Middle frontal gyrus (tissue), 1 donor: ENCODE measurements at regions not wholly inside any gene's neighbourhood (a gene's known extent, or its start where the extent isn't known, plus 50 kb on each side); places are given as distances from the start of the nearest gene placed in this dataset.

Experiments
- DNase-seq: peaks from one replicate; pipeline ENCODE4 v3.0.0-alpha.2; 2015; ENCODE audit warnings: low spot score; ENCODE audit errors: extremely low spot score

DNA sequence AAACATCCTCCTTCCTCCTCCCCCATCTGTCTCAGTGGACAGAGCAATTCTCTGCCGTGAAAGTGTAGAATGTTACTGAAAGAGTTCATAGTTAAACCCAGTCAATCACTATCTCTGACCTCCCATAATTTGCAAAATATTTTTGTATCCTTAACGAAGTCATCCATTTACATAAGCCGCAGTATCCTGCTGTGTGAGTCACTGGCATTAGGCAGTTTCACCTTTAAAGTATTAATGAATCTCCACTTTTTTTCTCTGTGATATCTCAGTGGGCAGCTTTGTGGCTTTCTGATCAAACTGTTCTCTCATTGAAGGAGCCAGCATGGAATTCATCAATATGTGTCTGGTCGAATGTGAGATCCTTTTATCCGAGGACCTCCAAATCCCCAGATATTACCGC, 678.6 kb upstream of the TENM3 start:
- no peak for DNase-seq

GRCh38 chr4:181566490-181566889, 676.7 kb upstream of the TENM3 start:
- DNase-seq = no peak

DNA sequence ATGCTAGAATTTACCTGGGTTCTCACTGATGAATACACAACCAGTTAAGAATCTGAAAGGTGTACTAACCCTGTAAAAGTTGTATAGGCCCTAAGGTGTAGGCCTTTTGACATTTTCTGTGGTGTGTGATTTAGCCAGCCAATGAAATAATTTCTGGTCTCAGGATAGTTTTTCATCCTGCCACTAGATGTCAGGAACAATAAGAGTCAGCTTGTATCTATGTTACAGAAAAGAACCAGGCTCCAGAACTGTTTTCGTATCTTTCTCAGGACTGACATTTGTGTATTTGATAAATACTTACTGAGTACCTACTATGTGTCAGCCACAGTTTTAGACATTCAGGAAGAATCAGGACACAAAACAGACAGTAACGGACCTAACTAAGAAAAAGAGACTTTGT, 673.6 kb upstream of the TENM3 start:
- DNase-seq = no peak

DNA sequence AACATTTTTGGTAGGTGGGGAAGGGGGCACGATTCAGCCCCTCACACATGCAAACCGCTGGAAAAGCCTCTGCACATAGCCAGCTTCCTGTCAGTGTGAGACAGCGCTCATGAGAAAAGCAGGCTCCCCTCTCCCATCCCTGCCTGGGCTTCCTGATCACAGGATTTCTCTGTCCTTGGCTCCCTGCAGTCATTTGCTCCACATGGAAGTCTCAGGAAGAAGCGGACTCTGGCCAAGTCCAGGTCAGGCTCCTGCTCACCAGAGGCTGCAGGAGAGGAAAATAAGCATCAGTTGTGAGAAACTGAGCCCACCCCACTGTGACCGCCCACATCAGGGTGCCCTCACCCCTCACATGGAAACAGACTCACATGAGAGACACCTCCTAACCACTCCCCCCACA, 664.3 kb upstream of the TENM3 start:
- no peak for DNase-seq

- no peak for DNase-seq
These were observed 663.7 kb upstream of the TENM3 start for GRCh38 chr4:181579486-181579885.

GRCh38 chr4:181581983-181582382, 661.2 kb upstream of the TENM3 start:
- no peak for DNase-seq

DNA sequence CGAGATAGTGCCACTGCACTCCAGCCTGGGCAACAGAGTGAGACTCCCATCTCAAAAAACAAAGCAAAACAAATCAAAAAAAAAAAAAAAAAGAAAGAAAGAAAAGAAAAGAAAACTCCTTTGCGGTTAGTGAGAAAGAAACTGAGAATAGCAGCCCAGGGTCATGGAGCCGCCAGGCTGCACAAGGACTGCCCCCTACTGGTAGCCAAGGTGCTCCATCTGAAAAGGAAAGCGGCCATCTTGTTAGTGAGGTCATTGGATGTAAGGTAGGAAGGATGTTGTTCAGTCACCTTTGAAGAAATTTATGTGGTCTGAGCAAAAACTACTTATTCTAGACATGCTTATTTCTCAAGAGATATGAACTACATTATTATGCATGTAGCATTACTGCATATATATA, 660.6 kb upstream of the TENM3 start:
- DNase-seq = no peak

GRCh38 chr4:181588733-181589302, 654.4 kb upstream of the TENM3 start:
- no peak for DNase-seq

GRCh38 chr4:181592221-181592745, 650.9 kb upstream of the TENM3 start:
- DNase-seq = no peak

- DNase-seq = no peak
These were observed 649.5 kb upstream of the TENM3 start for GRCh38 chr4:181593703-181594102.

DNA sequence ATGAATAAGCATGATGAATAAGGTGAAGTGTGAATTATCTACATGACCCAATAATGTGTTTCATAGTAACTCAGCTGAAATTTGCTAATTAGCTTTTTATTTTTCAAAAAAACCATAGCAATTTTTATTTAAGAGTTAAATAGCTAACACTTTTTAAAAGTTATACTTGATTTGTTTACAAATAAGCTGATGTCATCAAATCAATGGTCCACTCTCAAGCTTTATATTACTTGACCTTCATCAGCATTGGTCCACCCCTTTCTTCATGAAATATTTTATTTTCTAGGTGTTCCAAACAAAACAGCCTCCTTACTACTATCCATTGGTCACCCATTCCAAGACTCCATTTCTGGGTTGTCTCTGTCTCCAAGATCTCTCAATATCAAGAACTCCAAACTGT, 649.0 kb upstream of the TENM3 start:
- no peak for DNase-seq

DNA sequence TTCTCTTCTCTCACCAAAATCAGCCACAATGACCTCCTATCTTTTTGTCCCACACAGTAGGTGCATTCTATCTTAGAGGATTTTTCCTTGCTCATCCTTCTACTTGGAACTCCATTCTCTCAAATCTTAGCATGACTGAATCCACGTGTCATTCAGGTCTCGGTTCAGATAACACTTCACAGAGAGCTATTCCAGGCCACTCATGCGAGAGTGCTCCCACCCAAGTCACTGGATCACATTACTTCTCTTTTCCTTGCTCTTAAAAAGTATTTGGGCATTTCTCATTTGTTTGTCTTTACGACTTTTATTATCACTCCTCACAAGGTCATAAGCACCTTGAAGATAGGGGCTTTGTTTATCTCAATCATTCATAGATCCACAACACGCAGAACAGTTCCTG, 647.5 kb upstream of the TENM3 start:
- DNase-seq = no peak

GRCh38 chr4:181597766-181598165, 645.4 kb upstream of the TENM3 start:
- no peak for DNase-seq

DNA sequence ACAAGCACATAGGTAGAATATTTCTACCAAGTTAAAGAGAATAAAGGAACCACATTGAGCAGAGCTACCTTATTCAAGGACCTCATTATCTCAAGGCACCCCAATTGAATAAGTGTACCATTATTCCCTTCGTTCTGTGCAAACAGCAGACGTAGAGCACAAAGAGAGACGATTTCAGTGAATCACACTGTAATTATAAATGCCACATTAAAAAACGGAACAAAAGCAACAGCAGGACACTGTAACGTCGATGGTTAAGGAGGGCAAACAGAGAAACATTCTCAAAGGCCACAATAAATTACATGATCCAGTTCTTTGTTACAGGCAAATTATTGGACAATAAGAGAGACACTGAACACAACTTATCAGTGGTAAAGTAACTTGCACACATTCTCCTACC, 644.1 kb upstream of the TENM3 start:
- DNase-seq = no peak

GRCh38 chr4:181601103-181601502, 642.1 kb upstream of the TENM3 start:
- no peak for DNase-seq

DNA sequence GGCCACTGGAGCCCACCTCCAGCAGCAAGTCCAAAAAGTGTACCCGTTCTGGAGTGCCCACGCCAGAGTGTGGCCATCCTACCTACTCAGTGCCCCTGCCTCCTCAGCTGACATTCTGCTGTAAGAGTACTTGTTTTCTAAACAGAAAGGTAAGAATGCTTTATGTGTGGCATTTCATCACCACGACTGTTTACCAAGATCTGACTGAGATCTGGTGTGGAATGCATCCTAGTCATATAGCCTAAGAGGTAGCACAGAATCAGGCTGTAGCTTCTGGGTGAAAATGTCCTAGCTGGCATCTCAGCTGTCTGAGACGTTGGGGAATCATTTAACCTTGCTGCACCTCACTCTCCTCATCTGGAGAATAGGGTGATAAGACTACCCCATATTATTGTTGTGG, 638.7 kb upstream of the TENM3 start:
- DNase-seq = no peak

DNA sequence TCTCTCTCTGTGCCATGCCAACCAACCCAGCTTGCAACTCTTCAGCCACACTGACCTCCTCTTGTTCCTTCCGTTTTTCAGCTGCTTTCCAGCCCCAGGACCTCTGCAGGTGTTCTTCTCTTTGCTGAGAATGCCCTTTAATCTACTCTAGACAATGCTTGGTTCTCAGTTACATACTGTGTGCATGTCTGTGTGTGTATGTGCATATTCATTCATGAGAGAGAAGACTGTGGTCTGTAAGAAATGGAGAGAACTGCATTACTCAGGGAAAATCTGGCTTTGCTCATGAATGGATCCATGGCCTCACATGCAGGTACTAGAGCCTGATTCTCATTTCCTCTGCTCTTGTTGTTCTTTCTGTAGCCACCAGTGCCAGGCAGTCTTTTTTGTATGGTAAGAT, 636.9 kb upstream of the TENM3 start:
- DNase-seq = no peak

- no peak for DNase-seq
These were observed 635.0 kb upstream of the TENM3 start for GRCh38 chr4:181608181-181608580.

- no peak for DNase-seq
These were observed 632.0 kb upstream of the TENM3 start for GRCh38 chr4:181611033-181611711.

DNA sequence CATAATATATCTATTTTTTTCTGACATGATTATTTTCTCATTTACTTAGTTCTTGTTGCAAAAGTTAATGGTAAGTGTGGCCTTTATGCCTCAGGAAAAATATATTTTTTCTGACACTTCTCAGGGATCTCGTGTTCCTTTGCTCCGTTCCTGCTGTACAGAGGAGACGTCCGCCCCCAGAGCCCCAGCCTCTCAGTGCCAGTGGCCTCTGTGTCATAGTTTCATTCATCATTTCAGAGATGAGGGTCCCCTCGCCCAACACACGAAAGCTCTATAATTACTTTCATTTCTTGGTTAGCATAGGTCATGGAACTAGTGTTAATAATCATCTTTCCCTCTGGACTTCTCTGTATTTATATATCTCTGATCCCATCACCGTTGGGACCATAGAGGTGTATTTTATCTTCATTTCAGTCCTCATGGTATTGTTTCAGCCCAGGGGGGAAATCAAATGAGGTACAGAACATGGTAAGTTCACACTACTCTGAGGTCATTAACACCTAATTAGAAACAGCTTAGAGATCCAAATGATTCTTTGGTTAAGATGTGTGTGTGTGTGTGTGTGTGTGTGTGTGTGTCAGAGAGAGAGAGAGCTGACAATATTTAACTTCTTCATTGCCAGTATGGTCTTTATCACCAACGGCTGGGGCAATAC, 631.1 kb upstream of the TENM3 start:
- DNase-seq = no peak

GRCh38 chr4:181613200-181613599, 630.0 kb upstream of the TENM3 start:
- DNase-seq = no peak

DNA sequence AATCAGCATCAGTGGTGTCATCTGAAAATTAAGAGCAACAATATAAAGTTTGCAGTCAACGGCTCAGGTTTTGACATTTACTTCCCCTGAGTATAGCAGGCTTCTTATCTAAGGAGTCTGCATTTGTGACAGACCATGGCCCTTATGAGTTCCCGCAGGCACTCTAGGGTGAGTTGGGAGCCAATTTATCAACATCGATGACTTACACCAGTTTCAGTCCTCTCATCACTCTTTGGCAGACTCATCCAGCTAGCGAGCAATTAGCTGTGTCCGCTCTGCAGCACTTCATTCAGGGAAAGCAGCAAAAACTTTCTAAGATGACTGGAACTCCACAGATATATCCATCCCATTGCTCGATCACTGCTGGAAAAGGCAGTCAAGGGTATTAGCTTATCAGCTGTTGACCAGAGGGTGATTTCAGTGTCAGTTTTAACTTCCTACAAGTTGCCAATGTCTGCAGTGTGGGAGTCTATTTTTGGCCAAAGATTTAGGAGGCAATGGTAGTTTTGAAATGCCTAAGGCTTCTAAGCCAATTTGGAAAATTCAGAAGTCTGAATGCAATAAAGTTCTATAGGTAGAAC, 625.1 kb upstream of the TENM3 start:
- no peak for DNase-seq
